ENCODE measurements at regions not wholly inside any gene's neighbourhood (a gene's known extent, or its start where the extent isn't known, plus 50 kb on each side); places are given as distances from the start of the nearest gene placed in this dataset.

GRCh38 chr13:47298506-47298905 lies 401.7 kb upstream of the HTR2A start:
- Histone ChIP-seq H3K4me3 (replicated peaks in 1 of 3; ENCODE audit: insufficient read depth in 1 of 3, low read depth in 2 of 3, low read length in 3 of 3) (no peak overlapping the region), H3K27me3 (ENCODE audit: control insufficient read depth in 1 of 2, insufficient read depth in 2 of 2, low read length in 2 of 2) (no peaks in the 10 kb centered on the region), H4K20me1 (ENCODE audit: insufficient read depth, low read length) (no peaks in the 10 kb centered on the region), H3K36me3 (replicated peaks in 1 of 2; ENCODE audit: control insufficient read depth in 1 of 2, insufficient read depth in 2 of 2, low read length in 2 of 2) (no peaks in the 10 kb centered on the region), H3K4me1 (ENCODE audit: insufficient read depth, low read length) (no peaks in the 10 kb centered on the region), H3K4me2 (ENCODE audit: low read depth, low read length) (no peak overlapping the region), H3K9me3 (ENCODE audit: low read length) (no peaks in the 10 kb centered on the region), H2AFZ (ENCODE audit: low read length) (no peak overlapping the region), H3K27ac (ENCODE audit: extremely low read length, insufficient read depth, low read length) (no peak overlapping the region), H3K9ac (ENCODE audit: insufficient read depth, low read depth, low read length) (no peak overlapping the region), H3K79me2 (ENCODE audit: insufficient read depth, low read length) (no peaks in the 10 kb centered on the region)
- ChIA-PET CTCF (ENCODE audit: low intra/inter-chr PET ratio, low total read pairs) (no interaction called here), POLR2A (no interaction called here)
- TF ChIP-seq, protein P1, sequence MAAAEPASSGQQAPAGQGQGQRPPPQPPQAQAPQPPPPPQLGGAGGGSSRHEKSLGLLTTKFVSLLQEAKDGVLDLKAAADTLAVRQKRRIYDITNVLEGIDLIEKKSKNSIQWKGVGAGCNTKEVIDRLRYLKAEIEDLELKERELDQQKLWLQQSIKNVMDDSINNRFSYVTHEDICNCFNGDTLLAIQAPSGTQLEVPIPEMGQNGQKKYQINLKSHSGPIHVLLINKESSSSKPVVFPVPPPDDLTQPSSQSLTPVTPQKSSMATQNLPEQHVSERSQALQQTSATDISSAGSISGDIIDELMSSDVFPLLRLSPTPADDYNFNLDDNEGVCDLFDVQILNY (CRISPR knock-in tag; conservative IDR thresholded peaks at IDR 0.05) = no peak
- TF ChIP-seq KLF12 (CRISPR knock-in tag; IDR thresholded peaks at IDR 0.05; ENCODE audit: borderline replicate concordance) = no peak
- DNase-seq (ENCODE audit: low spot score) = no peak
- no peak for FAIRE-seq
- 0% methylated on average over 2 of the region's 2 CpGs for WGBS (ENCODE audit: low lambda C conversion rate)
- in situ Hi-C loops (cut with HindIII; ENCODE audit: extremely low pct_ligation_motif_present, low pct_unique_long_range_greater_than_20kb) (no loop called here), intact Hi-C loops (cut with micrococcal nuclease; ENCODE audit: unreplicated experiment) (no loop called here)
- no TSS peak for BruUV-seq (replicated peaks)
- ATAC-seq = no peak

- Histone ChIP-seq H4K20me1 (ENCODE audit: insufficient read depth, low read length) (no peaks in the 10 kb centered on the region), H3K4me1 (ENCODE audit: insufficient read depth, low read length) (no peaks in the 10 kb centered on the region), H3K9ac (ENCODE audit: insufficient read depth, low read depth, low read length) (no peak overlapping the region), H3K79me2 (ENCODE audit: insufficient read depth, low read length) (no peaks in the 10 kb centered on the region), H2AFZ (ENCODE audit: low read length) (no peak overlapping the region), H3K4me3 (replicated peaks in 1 of 3; ENCODE audit: insufficient read depth in 1 of 3, low read depth in 2 of 3, low read length in 3 of 3) (no peak overlapping the region), H3K36me3 (replicated peaks in 1 of 2; ENCODE audit: control insufficient read depth in 1 of 2, insufficient read depth in 2 of 2, low read length in 2 of 2) (no peaks in the 10 kb centered on the region), H3K27me3 (ENCODE audit: control insufficient read depth in 1 of 2, insufficient read depth in 2 of 2, low read length in 2 of 2) (no peaks in the 10 kb centered on the region), H3K4me2 (ENCODE audit: low read depth, low read length) (no peak overlapping the region), H3K27ac (ENCODE audit: extremely low read length, insufficient read depth, low read length) (no peak overlapping the region), H3K9me3 (ENCODE audit: low read length) (no peaks in the 10 kb centered on the region)
- intact Hi-C loops (cut with micrococcal nuclease; ENCODE audit: unreplicated experiment) (no loop called here), in situ Hi-C loops (cut with HindIII; ENCODE audit: extremely low pct_ligation_motif_present, low pct_unique_long_range_greater_than_20kb) (no loop called here)
- ChIA-PET CTCF (ENCODE audit: low intra/inter-chr PET ratio, low total read pairs) (no interaction called here), POLR2A (no interaction called here)
- no peak for FAIRE-seq
- no TSS peak for BruUV-seq (replicated peaks)
- no peak for ATAC-seq
- WGBS (ENCODE audit: low lambda C conversion rate) = 3% methylated on average over 3 of the region's 3 CpGs
- no peak for DNase-seq (ENCODE audit: low spot score)
- TF ChIP-seq TEAD3 (CRISPR knock-in tag; optimal IDR thresholded peaks at IDR 0.05; ENCODE audit: borderline replicate concordance) = no peak
- no peak for TF ChIP-seq ZFX (CRISPR knock-in tag; IDR thresholded peaks at IDR 0.05; ENCODE audit: low read depth)
- TF ChIP-seq ZNF143 (CRISPR knock-in tag; IDR thresholded peaks at IDR 0.05) = no peak
- no peak for TF ChIP-seq ZNF816 (CRISPR knock-in tag; IDR thresholded peaks at IDR 0.05; ENCODE audit: borderline replicate concordance)
- no peak for TF ChIP-seq ZNF674 (CRISPR knock-in tag; IDR thresholded peaks at IDR 0.05; ENCODE audit: low read depth)
- no peak for TF ChIP-seq TEAD2 (CRISPR knock-in tag; IDR thresholded peaks at IDR 0.05)
- no peak for TF ChIP-seq ZNF615 (CRISPR knock-in tag; IDR thresholded peaks at IDR 0.05; ENCODE audit: borderline replicate concordance)
- TF ChIP-seq SIX4 (CRISPR knock-in tag; IDR thresholded peaks at IDR 0.05) = no peak
- no peak for TF ChIP-seq THYN1 (CRISPR knock-in tag; IDR thresholded peaks at IDR 0.05; ENCODE audit: borderline replicate concordance, low read depth)
- TF ChIP-seq SP140L (CRISPR knock-in tag; IDR thresholded peaks at IDR 0.05; ENCODE audit: borderline replicate concordance) = no peak
- TF ChIP-seq AGO1 (IDR thresholded peaks at IDR 0.05; ENCODE audit: low read depth, low read length, poor library complexity, severe bottlenecking) = no peak
- TF ChIP-seq JUND (CRISPR knock-in tag; IDR thresholded peaks at IDR 0.05) = no peak
Measured at GRCh38 chr13:47294691-47295090, 397.8 kb upstream of the HTR2A start.

Measured in HepG2 (cell line).